NCI-H2081 treated with DMSO at 0.1 percent for 48 hours (cell line): ENCODE measurements at regions not wholly inside any gene's neighbourhood (a gene's known extent, or its start where the extent isn't known, plus 50 kb on each side); places are given as distances from the start of the nearest gene placed in this dataset.

ENCODE experiments used
- DNase-seq: peaks from one replicate; lab custom pipeline; 2025; lab: John Stamatoyannopoulos, UW

GRCh38 chr4:13316354-13316753, 167.8 kb downstream of the RAB28 start:
- DNase-seq = no peak

GRCh38 chr4:13313856-13314255, 170.3 kb downstream of the RAB28 start:
- DNase-seq = no peak

- DNase-seq = no peak
These were observed 171.9 kb downstream of the RAB28 start for GRCh38 chr4:13312264-13312663.

- DNase-seq = no peak
These were observed 174.4 kb downstream of the RAB28 start for GRCh38 chr4:13309751-13310150.

GRCh38 chr4:13306356-13306755, 177.8 kb downstream of the RAB28 start:
- no peak for DNase-seq

- no peak for DNase-seq
These were observed 181.3 kb downstream of the RAB28 start for GRCh38 chr4:13302876-13303275.

- no peak for DNase-seq
These were observed 184.8 kb downstream of the RAB28 start for GRCh38 chr4:13299343-13299742.

- DNase-seq = no peak
These were observed 185.5 kb downstream of the RAB28 start for GRCh38 chr4:13298655-13299054.

GRCh38 chr4:13296986-13297385, 187.2 kb downstream of the RAB28 start:
- no peak for DNase-seq

GRCh38 chr4:13294961-13295605, 189.1 kb downstream of the RAB28 start:
- DNase-seq = no peak

- DNase-seq = no peak
These were observed 191.8 kb downstream of the RAB28 start for GRCh38 chr4:13292372-13292771.

- DNase-seq = no peak
These were observed 194.7 kb downstream of the RAB28 start for GRCh38 chr4:13289391-13289790.

- DNase-seq = no peak
These were observed 198.8 kb downstream of the RAB28 start for GRCh38 chr4:13285336-13285735.

GRCh38 chr4:13284932-13285331, 199.2 kb downstream of the RAB28 start:
- no peak for DNase-seq

- no peak for DNase-seq
These were observed 207.8 kb downstream of the RAB28 start for GRCh38 chr4:13276357-13276756.

- no peak for DNase-seq
These were observed 215.4 kb downstream of the RAB28 start for GRCh38 chr4:13268703-13269102.

GRCh38 chr4:13268165-13268564, 216.0 kb downstream of the RAB28 start:
- DNase-seq = no peak

GRCh38 chr4:13267091-13267490, 217.0 kb downstream of the RAB28 start:
- DNase-seq = no peak

GRCh38 chr4:13266687-13267086, 217.5 kb downstream of the RAB28 start:
- no peak for DNase-seq

GRCh38 chr4:13263967-13264525, 220.1 kb downstream of the RAB28 start:
- DNase-seq = no peak

GRCh38 chr4:13262816-13263215, 221.3 kb downstream of the RAB28 start:
- DNase-seq = no peak

- DNase-seq = no peak
These were observed 222.5 kb downstream of the RAB28 start for GRCh38 chr4:13261486-13262257.

- no peak for DNase-seq
These were observed 223.6 kb downstream of the RAB28 start for GRCh38 chr4:13260513-13260912.
